IPS-20b (cell line): ENCODE measurements at regions not wholly inside any gene's neighbourhood (a gene's known extent, or its start where the extent isn't known, plus 50 kb on each side); places are given as distances from the start of the nearest gene placed in this dataset.

Experiments used
- H3K27ac ChIP-seq: one replicate; pipeline ENCODE4 v1.5.1; 2013; ENCODE audit warnings: low read length
- H3K27me3 ChIP-seq: 2 replicates; pipeline ENCODE4 v1.6.1; 2013; ENCODE audit warnings: mild to moderate bottlenecking, low read length, inconsistent platforms; ENCODE audit not compliant: insufficient read depth
- H3K36me3 ChIP-seq: 2 replicates; pipeline ENCODE4 v1.6.1; 2013; ENCODE audit warnings: low read depth, mild to moderate bottlenecking, inconsistent platforms, low read length, moderate library complexity; ENCODE audit not compliant: insufficient read depth
- H3K4me1 ChIP-seq: 2 replicates; pipeline ENCODE4 v1.6.1; 2013; ENCODE audit warnings: mild to moderate bottlenecking, control low read depth, inconsistent platforms, low read length, moderate library complexity; ENCODE audit not compliant: insufficient read depth
- H3K4me3 ChIP-seq: 2 replicates; pipeline ENCODE4 v1.5.1; 2013; ENCODE audit warnings: mild to moderate bottlenecking, low read length, inconsistent platforms
- H3K9ac ChIP-seq: 2 replicates; pipeline ENCODE4 v1.6.1; 2013; ENCODE audit warnings: low read depth, mild to moderate bottlenecking, inconsistent platforms, low read length, moderate library complexity
- H3K9me3 ChIP-seq: 2 replicates; pipeline ENCODE4 v1.6.1; 2013; ENCODE audit warnings: mild to moderate bottlenecking, low read depth, low read length, inconsistent platforms; ENCODE audit not compliant: insufficient read depth

GRCh38 chr1:200243042-200243437 is 166.8 kb downstream of the ZNF281 start:
- no peaks in the 10 kb centered on the region for H3K4me1 ChIP-seq
- no peaks in the 10 kb centered on the region for H3K36me3 ChIP-seq
- H3K27ac ChIP-seq, result no peak overlapping the region
- H3K9me3 ChIP-seq, result no peaks in the 10 kb centered on the region
- no peak overlapping the region for H3K9ac ChIP-seq
- no peaks in the 10 kb centered on the region for H3K27me3 ChIP-seq
- H3K4me3 ChIP-seq, result no peak overlapping the region

- Histone ChIP-seq H3K4me3 (no peak overlapping the region), H3K27me3 (no peaks in the 10 kb centered on the region), H3K27ac (no peak overlapping the region), H3K4me1 (no peaks in the 10 kb centered on the region), H3K9ac (no peak overlapping the region), H3K36me3 (no peaks in the 10 kb centered on the region), H3K9me3 (no peaks in the 10 kb centered on the region)
These were observed 167.5 kb downstream of the ZNF281 start for GRCh38 chr1:200242110-200243041.

- Histone ChIP-seq H3K36me3 (no peaks in the 10 kb centered on the region), H3K27ac (no peak overlapping the region), H3K27me3 (no peaks in the 10 kb centered on the region), H3K9ac (no peak overlapping the region), H3K9me3 (no peaks in the 10 kb centered on the region), H3K4me1 (no peaks in the 10 kb centered on the region), H3K4me3 (no peak overlapping the region)
These were observed 169.2 kb downstream of the ZNF281 start for GRCh38 chr1:200240656-200241055.

- H3K4me1 ChIP-seq, result 0 out of 2 replicates have a peak, but pooled peaks cover 3% of the 10 kb centered on the region
- H3K9me3 ChIP-seq, result no peaks in the 10 kb centered on the region
- H3K9ac ChIP-seq, result no peak overlapping the region
- no peak overlapping the region for H3K4me3 ChIP-seq
- no peak overlapping the region for H3K27ac ChIP-seq
- no peaks in the 10 kb centered on the region for H3K27me3 ChIP-seq
- H3K36me3 ChIP-seq, result no peaks in the 10 kb centered on the region
These were observed 171.5 kb downstream of the ZNF281 start for GRCh38 chr1:200238311-200238710.

- no peak overlapping the region for H3K9ac ChIP-seq
- H3K4me1 ChIP-seq, result 0 out of 2 replicates have a peak, but pooled peaks cover 4% of the 10 kb centered on the region
- H3K9me3 ChIP-seq, result no peaks in the 10 kb centered on the region
- H3K36me3 ChIP-seq, result no peaks in the 10 kb centered on the region
- no peak overlapping the region for H3K4me3 ChIP-seq
- H3K27me3 ChIP-seq, result peaks cover 2% of the 10 kb centered on the region; the same call in 1 of the 2 replicates
- H3K27ac ChIP-seq, result no peak overlapping the region
These were observed 172.8 kb downstream of the ZNF281 start for GRCh38 chr1:200237066-200237465.

- no peak overlapping the region for H3K4me3 ChIP-seq
- H3K27ac ChIP-seq, result no peak overlapping the region
- no peaks in the 10 kb centered on the region for H3K9me3 ChIP-seq
- H3K36me3 ChIP-seq, result no peaks in the 10 kb centered on the region
- peaks cover 3% of the 10 kb centered on the region; the same call in 1 of the 2 replicates for H3K27me3 ChIP-seq
- no peak overlapping the region for H3K9ac ChIP-seq
- H3K4me1 ChIP-seq, result 0 out of 2 replicates have a peak, but pooled peaks cover 4% of the 10 kb centered on the region
These were observed 174.9 kb downstream of the ZNF281 start for GRCh38 chr1:200234938-200235337.

- H3K4me1 ChIP-seq, result 0 out of 2 replicates have a peak, but pooled peaks cover 4% of the 10 kb centered on the region
- no peak overlapping the region for H3K4me3 ChIP-seq
- peaks cover 3% of the 10 kb centered on the region; the same call in 1 of the 2 replicates for H3K27me3 ChIP-seq
- no peak overlapping the region for H3K27ac ChIP-seq
- H3K36me3 ChIP-seq, result no peaks in the 10 kb centered on the region
- H3K9me3 ChIP-seq, result no peaks in the 10 kb centered on the region
- H3K9ac ChIP-seq, result no peak overlapping the region
These were observed 176.4 kb downstream of the ZNF281 start for GRCh38 chr1:200233393-200233792.

- H3K4me1 ChIP-seq, result peaks cover 19% of the 10 kb centered on the region
These were observed 178.0 kb downstream of the ZNF281 start for GRCh38 chr1:200231787-200232231.

GRCh38 chr1:200230671-200231070 is 179.2 kb downstream of the ZNF281 start:
- no peaks in the 10 kb centered on the region for H3K36me3 ChIP-seq
- H3K9me3 ChIP-seq, result no peaks in the 10 kb centered on the region
- peaks cover 28% of the 10 kb centered on the region for H3K4me1 ChIP-seq
- no peak overlapping the region for H3K4me3 ChIP-seq
- H3K9ac ChIP-seq, result no peak overlapping the region
- no peak overlapping the region for H3K27ac ChIP-seq
- peaks cover 3% of the 10 kb centered on the region; the same call in 1 of the 2 replicates for H3K27me3 ChIP-seq

More at GRCh38 chr1:200231787-200232231, 178.0 kb downstream of the ZNF281 start:
- Histone ChIP-seq H3K36me3 (no peaks in the 10 kb centered on the region), H3K27me3 (peaks cover 3% of the 10 kb centered on the region; the same call in 1 of the 2 replicates), H3K9me3 (no peaks in the 10 kb centered on the region), H3K27ac (no peak overlapping the region), H3K4me3 (no peak overlapping the region), H3K9ac (no peak overlapping the region)

GRCh38 chr1:200228486-200228885 is 181.3 kb downstream of the ZNF281 start:
- Histone ChIP-seq H3K4me1 (peaks cover 32% of the 10 kb centered on the region), H3K9ac (peak overlapping the region; percentile 23; the same call in 1 of the 2 replicates), H3K27me3 (peaks cover 3% of the 10 kb centered on the region; the same call in 1 of the 2 replicates), H3K27ac (no peak overlapping the region), H3K36me3 (no peaks in the 10 kb centered on the region), H3K4me3 (no peak overlapping the region), H3K9me3 (no peaks in the 10 kb centered on the region)

- Histone ChIP-seq H3K9ac (peak overlapping the region; percentile 23; the same call in 1 of the 2 replicates), H3K36me3 (no peaks in the 10 kb centered on the region), H3K4me3 (no peak overlapping the region), H3K27ac (no peak overlapping the region), H3K9me3 (no peaks in the 10 kb centered on the region), H3K4me1 (peaks cover 30% of the 10 kb centered on the region), H3K27me3 (peaks cover 3% of the 10 kb centered on the region; the same call in 1 of the 2 replicates)
These were observed 181.8 kb downstream of the ZNF281 start for GRCh38 chr1:200228081-200228480.
